NCI-H446 treated with DMSO at 0.1 percent for 48 hours (cell line): ENCODE measurements at regions not wholly inside any gene's neighbourhood (a gene's known extent, or its start where the extent isn't known, plus 50 kb on each side); places are given as distances from the start of the nearest gene placed in this dataset.

Source experiments
- DNase-seq: peaks from one replicate; lab custom pipeline; 2025; lab: John Stamatoyannopoulos, UW

DNA sequence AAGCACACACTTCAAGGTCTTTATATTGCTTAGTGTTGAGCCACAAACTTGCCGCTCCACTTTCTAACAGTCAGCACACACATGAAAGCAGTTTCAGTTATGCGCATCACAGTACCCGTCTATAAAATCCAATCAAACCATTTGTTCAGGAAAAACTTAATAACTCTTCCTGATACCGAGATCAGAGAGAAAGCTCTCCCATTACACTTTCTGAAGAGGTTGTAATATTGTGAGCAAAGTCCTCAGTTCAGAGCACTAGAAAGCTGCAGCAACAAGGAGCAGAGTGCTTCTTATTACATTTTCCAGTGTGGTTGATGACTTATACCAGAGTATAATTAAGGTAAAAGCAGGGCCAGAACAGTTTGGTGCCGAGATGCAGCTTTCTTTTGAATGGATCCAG is 102.8 kb upstream of the F3 start:
- DNase-seq = no peak

GRCh38 chr1:94643819-94644218 is 102.3 kb upstream of the F3 start:
- DNase-seq = no peak

DNA sequence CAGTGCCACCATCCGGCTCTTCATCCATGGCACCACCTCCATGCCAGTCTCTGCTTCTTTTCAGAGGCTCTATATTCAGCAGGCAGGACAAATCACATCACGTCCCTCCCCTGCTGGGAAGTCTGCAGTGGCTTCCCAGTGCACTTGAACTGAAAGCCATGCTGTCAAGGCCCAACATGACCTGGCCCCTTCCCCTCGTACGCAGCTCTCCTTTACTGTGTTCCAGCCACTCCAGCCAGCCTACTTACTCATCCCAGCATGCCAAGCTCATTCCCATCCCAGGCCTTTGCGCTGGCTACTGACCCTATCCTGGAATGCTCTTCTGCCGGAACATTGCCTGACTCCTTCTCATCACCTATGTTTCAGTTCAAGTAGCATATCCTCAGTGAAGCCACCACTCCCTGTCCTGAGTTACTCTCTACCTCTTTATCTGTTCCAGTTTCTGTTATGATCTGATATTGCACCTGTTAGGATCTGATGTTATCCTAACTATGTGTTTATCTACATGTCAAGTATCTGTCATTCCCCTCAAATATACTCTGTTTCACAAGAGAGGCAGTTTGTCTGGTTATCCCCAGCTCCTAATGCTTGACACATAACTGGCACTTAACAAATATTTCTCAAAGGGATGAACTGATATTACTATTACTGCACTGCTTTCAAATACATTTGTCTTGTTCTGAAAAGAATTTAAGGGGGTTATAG is 101.2 kb upstream of the F3 start:
- no peak for DNase-seq

- no peak for DNase-seq
These were observed 100.4 kb upstream of the F3 start for GRCh38 chr1:94641990-94642389.

GRCh38 chr1:94640125-94640524 is 98.6 kb upstream of the F3 start:
- no peak for DNase-seq

- no peak for DNase-seq
These were observed 95.6 kb upstream of the F3 start for GRCh38 chr1:94637121-94637520.

DNA sequence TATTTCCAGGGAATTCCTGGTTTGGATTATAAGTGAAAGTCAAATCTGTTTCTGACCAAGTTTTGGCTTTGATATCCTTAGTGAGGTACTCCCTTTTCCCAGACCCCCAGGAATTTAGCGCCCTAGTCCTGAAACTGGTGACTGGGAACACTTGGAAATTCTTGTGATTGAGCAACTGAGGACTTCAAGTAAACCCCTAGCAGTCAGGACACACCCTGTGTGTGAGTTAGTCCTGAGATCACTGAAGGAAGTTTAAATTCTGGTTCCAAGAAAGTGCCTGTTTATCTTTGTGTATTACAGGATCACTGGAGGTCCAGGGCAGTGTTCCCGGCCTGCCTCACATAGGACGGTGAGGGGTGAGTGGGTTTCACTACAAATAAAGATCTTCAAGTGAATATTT is 95.1 kb upstream of the F3 start:
- DNase-seq = no peak

- no peak for DNase-seq
These were observed 94.5 kb upstream of the F3 start for GRCh38 chr1:94636100-94636499.

DNA sequence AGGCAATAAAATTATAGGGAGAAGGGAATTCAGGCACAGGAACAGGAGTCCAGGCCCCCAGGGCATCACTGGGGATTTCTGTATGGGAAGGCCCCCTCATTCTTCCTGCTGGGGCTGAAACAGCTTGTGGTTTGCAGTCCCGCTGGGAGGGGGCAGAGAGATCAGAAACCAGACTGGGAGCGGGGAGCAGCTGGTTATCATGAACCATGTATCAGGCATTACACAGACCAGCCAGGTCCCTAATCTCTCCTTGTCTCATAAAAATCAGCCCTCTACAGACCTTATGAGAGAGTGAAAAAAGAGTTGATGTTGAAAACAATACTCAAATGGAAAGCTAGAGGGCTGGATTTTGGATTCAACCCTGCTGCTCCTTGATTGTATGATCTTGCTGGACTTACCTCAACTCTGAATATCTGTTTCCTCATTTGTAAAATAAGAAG is 93.4 kb upstream of the F3 start:
- DNase-seq = no peak

DNA sequence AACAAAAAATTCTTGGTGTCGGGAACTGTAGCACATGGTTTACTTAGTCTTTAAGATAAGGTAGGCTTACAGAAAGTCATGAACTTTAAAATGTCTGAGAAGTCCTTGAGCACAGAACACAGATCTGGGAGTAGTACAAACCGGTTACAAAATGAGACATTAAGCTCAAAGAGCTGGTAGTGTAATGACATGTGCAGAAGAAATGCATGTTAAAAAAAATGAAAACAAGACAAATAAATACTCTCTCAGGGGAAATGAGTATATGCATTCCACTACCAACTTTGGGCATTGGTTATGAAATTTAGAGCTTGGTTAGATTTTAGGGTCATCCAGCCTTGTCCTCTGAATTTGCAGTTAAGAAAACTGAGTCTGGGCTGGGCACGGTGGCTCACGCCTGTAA is 91.5 kb upstream of the F3 start:
- DNase-seq = no peak

DNA sequence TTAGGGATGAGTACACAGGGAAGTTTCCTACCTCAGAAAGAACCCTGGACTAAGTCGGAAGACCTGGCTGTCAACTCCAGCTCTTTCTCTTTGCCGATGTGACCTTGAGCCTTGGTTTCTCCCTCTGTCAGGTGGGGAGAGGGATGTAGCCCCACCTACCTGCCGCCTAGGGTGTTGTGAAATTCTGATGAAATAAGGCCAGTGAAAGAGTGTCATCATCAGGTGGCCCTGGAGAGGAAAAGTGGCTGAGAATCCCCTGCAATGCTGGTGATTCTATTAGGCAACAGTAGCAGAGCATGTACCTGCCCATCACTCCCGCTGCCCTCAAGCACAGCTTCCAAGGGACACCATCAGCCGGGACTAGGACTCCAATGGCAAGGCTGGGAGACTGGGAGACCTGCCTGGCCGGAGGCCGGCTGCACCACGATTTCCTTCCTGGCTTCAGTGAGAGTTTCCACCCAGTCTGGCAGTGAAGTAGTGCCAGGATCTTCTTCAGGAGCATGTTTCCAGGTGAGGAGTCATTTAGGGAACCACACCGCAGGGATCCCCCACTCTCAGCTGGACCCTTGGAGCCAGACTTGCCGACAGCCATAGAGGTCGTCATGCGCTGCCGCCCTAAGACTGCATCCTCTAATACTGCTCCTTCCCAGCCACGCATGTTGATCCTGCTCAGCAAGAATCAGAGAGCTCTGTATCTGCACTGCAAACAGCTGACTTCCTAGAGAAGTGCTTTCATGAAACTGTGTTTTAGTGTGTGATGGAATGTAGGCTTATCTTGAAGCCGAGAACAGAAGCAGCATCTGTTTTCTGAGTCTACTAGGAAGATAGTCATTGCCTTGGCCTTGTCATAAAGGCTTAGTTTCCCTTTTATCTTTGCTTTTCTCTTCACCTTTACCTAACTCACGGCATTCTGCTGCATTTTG is 88.0 kb upstream of the F3 start:
- DNase-seq = no peak

GRCh38 chr1:94628499-94628843 is 86.9 kb upstream of the F3 start:
- no peak for DNase-seq

- DNase-seq = no peak
These were observed 86.4 kb upstream of the F3 start for GRCh38 chr1:94627771-94628498.

DNA sequence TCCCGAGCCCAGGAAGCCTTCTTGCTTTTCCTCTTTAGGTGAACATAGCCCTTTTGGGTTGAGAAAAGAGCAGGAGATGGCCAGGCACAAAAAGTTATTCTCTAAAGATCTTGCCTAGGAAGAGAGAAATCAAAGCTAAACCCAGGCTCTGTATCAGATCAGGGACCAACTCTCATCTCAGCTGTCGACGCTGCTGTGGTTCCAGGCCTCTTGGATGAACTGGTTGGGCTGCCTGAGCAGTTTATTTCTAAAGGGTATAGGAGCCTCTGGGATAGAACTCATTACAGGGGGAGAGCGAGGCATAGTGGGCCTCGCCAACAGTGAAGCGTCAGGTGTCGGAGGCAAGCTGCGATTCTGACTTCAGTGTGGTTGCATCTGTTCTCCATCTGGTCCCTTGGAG is 82.6 kb upstream of the F3 start:
- DNase-seq = no peak

DNA sequence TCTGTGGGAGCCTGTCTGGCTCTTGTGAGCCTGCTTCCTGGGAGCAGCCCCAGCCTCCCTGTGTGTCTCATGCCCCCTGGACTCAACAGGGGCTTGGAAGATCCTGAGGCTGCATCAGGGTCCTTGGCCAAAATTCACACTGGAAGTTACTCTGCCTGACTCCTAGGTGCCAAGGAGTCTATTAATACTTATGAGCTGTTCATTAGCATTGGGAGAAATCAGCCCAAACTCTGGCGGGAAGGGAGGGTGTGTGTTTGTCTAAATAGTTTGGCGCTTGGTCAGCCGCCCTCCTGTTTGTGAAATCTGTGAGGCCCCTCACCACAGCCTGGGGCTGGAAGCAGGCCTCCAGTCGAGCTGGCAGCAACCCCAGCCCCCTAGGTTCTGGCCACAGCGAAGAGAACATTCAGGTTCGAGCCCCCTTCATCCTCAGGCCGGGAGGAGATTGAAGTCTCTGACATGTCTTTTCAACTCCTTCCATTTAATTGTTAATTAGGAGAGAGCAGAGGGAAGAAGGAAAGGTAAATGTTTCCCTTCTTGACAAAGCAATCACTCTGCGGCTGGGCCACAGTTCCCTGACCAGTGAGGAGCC is 82.1 kb upstream of the F3 start:
- DNase-seq = no peak

GRCh38 chr1:94622757-94623156 is 81.2 kb upstream of the F3 start:
- no peak for DNase-seq

DNA sequence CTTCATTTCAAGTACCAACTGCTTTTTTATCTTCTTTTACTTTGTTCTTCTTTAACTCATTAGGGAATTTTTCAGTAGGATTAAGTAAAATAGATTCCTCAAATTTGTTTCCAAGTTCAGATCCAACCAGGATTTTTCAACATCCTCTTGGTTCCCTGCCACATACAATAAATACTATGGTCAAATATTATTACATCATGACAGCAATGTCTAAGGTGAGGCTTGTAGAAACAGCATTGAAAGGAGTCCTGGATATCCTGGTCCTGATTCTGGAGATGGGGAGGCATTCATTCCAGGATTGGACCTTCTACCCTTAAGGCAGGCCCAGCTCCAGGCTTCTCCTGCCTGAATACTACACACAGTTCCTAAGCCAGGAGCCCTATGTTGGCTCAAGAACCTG is 80.2 kb upstream of the F3 start:
- DNase-seq = no peak

DNA sequence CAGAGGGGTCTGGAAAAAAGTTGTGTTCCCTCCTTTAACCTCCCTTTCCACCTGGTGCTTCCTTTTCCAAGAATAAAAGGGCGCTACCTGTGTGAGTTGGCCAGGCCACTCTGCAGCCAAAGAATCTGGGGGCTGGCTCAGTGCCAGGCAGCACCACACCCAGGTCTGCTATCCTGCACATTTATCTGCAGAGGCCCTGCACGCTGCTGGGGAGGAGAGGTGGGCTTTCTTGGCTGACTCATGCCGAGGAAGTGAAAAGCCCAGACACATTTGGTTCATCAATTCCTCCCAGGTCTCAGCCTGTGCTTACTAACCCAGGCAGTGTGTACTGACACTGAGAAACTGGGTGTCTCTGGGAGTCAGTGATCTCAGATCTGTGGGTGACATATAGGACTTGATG is 79.8 kb upstream of the F3 start:
- no peak for DNase-seq

DNA sequence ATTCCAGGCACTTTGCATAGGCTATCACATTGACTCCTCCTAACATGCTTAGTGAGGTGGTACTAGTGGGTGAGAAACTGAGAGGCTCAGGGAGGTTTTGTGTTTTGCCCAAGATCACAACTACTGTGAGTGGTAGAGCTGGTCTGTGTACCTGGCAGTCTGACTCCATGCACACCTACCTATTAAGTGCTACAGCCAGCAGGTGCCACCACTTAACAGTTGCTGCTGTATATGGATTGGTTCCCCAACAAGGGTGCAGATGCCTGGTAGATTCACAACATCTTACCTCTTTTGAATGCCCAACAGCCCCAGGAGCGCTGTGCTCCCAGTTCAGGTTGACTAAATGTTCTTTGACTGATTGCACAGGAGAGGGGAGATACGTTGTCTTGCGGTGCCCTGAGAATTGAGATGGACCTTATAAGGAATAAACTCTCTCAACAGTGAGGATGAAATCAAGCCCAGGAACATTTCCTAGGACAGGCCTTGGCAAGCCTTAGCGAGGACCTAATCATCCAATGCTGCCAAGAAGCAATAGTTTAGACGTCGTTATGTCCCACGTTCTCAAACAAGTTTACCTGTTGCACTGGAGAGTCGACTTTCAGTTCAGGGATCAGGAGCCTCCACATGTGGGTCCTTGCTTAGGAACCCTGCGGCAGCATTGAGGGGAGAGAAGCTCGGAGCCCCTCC is 78.9 kb upstream of the F3 start:
- no peak for DNase-seq

- DNase-seq = no peak
These were observed 78.2 kb upstream of the F3 start for GRCh38 chr1:94619731-94620130.

DNA sequence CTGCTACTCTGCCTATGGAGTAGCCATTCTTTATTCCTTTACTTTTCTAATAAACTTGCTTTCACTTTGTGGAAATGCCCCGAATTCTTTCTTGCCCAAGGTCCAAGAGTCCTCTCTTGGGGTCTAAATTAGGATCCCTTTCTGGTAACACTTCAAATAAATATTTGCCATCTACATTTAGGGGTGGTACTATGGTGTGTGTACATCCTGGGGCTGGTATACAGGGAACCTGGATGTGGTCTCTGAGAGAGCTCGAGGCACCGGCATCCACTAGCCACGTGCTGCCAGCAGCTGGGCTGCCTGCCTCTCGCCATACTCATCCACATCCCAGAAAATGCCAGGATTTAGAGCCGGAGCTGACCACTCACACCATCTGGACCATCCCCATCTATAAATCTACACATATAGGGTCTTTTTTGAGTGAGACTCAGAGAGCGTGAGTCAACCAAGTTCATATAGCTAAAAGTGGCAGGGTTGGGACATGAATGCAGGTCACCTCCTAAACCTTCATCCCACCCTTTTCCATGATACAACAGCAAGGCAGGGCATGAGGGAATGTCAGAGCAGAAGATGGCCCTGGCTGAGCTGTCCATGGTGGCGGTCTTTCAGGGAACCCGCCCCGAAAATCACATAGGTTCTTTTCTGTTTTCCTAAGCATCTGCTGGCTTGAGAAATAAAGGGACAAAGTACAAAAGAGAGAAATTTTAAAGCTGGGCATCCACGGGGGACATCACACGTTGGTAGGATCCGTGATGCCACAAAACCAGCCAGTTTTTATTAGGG is 76.6 kb upstream of the F3 start:
- DNase-seq = no peak
